RWPE2 (cell line): ENCODE measurements at regions not wholly inside any gene's neighbourhood (a gene's known extent, or its start where the extent isn't known, plus 50 kb on each side); places are given as distances from the start of the nearest gene placed in this dataset.

ENCODE experiments used
- ATAC-seq: fragments of 200-7000 bp; cut with Tn5 transposase; 3 replicates; pipeline ENCODE4 v1.9.1; 2021; ENCODE audit warnings: low read depth
- DNase-seq: peaks from one replicate; pipeline ENCODE4 v3.0.0-alpha.2; 2020; ENCODE audit warnings: low spot score
- H3K27ac ChIP-seq: fragments of 450-650 bp; 2 replicates; pipeline ENCODE4 v1.5.1; 2017; ENCODE audit warnings: mild to moderate bottlenecking; ENCODE audit not compliant: poor library complexity, severe bottlenecking
- H3K27me3 ChIP-seq: fragments of 250-450 bp; sonication (Bioruptor Pico); 2 replicates; pipeline ENCODE4 v1.5.1; 2021; ENCODE audit warnings: mild to moderate bottlenecking, moderate library complexity; ENCODE audit not compliant: insufficient read depth, poor library complexity, severe bottlenecking
- H3K36me3 ChIP-seq: fragments of 250-450 bp; sonication (Bioruptor Pico); 2 replicates; pipeline ENCODE4 v1.5.1; 2020; ENCODE audit warnings: low read depth, mild to moderate bottlenecking, moderate library complexity
- H3K4me1 ChIP-seq: fragments of 250-450 bp; sonication (Bioruptor Pico); 2 replicates; pipeline ENCODE4 v1.5.1; 2021; ENCODE audit warnings: mild to moderate bottlenecking, moderate library complexity; ENCODE audit not compliant: insufficient read depth, poor library complexity, severe bottlenecking
- H3K4me3 ChIP-seq: fragments of 250-450 bp; sonication (Bioruptor Pico); 2 replicates; pipeline ENCODE4 v1.5.1; 2021; ENCODE audit warnings: mild to moderate bottlenecking, moderate library complexity; ENCODE audit not compliant: severe bottlenecking
- H3K9me3 ChIP-seq: fragments of 250-450 bp; sonication (Bioruptor Pico); 2 replicates; pipeline ENCODE4 v1.5.1; 2021; ENCODE audit warnings: mild to moderate bottlenecking, moderate library complexity; ENCODE audit not compliant: severe bottlenecking
- CTCF ChIP-seq: fragments of 450-650 bp; IDR thresholded peaks from one replicate; pipeline ENCODE4 v1.5.1; 2017; ENCODE audit warnings: mild to moderate bottlenecking, moderate library complexity; ENCODE audit not compliant: poor library complexity, severe bottlenecking

GRCh38 chr20:52840041-52840440 is 132.1 kb upstream of the TSHZ2 start:
- Histone ChIP-seq H3K4me1 (no peaks in the 10 kb centered on the region), H3K36me3 (no peaks in the 10 kb centered on the region), H3K27me3 (no peaks in the 10 kb centered on the region), H3K4me3 (no peak overlapping the region), H3K9me3 (no peaks in the 10 kb centered on the region), H3K27ac (no peak overlapping the region)
- DNase-seq = no peak
- no peak for TF ChIP-seq CTCF
- no peak for ATAC-seq

- Histone ChIP-seq H3K4me1 (no peaks in the 10 kb centered on the region), H3K9me3 (no peaks in the 10 kb centered on the region), H3K27ac (no peak overlapping the region), H3K36me3 (no peaks in the 10 kb centered on the region), H3K4me3 (no peak overlapping the region), H3K27me3 (no peaks in the 10 kb centered on the region)
- TF ChIP-seq CTCF = no peak
- no peak for DNase-seq
- no peak for ATAC-seq
Observed at GRCh38 chr20:52838510-52839241, 133.5 kb upstream of the TSHZ2 start.

GRCh38 chr20:52837378-52837777 is 134.8 kb upstream of the TSHZ2 start:
- Histone ChIP-seq H3K27ac (no peak overlapping the region), H3K36me3 (no peaks in the 10 kb centered on the region), H3K4me3 (no peak overlapping the region), H3K4me1 (no peaks in the 10 kb centered on the region), H3K9me3 (no peaks in the 10 kb centered on the region), H3K27me3 (no peaks in the 10 kb centered on the region)
- ATAC-seq (no peak), DNase-seq (no peak)
- TF ChIP-seq CTCF = no peak

- Histone ChIP-seq H3K27me3 (no peaks in the 10 kb centered on the region), H3K27ac (no peak overlapping the region), H3K4me3 (no peak overlapping the region), H3K4me1 (no peaks in the 10 kb centered on the region), H3K9me3 (no peaks in the 10 kb centered on the region), H3K36me3 (no peaks in the 10 kb centered on the region)
- DNase-seq (no peak), ATAC-seq (no peak; the same call in 2 of the 3 replicates)
- no peak for TF ChIP-seq CTCF
Observed at GRCh38 chr20:52833901-52834300, 138.3 kb upstream of the TSHZ2 start.

- peaks cover 6% of the 10 kb centered on the region for H3K4me1 ChIP-seq
- no peak overlapping the region for H3K4me3 ChIP-seq
- TF ChIP-seq CTCF = no peak
- no peak overlapping the region for H3K27ac ChIP-seq
- no peaks in the 10 kb centered on the region for H3K36me3 ChIP-seq
- DNase-seq = no peak
- ATAC-seq = no peak
- H3K9me3 ChIP-seq = no peaks in the 10 kb centered on the region
- H3K27me3 ChIP-seq = no peaks in the 10 kb centered on the region
Observed at GRCh38 chr20:52832151-52832774, 139.9 kb upstream of the TSHZ2 start.
